GM18861 (cell line): ENCODE measurements at regions not wholly inside any gene's neighbourhood (a gene's known extent, or its start where the extent isn't known, plus 50 kb on each side); places are given as distances from the start of the nearest gene placed in this dataset.
"Not testable (repeated sequence)": the region's sequence is repeated elsewhere in the genome, so short reads cannot be mapped to it uniquely, and the experiment has no call there.

Experiments
- ATAC-seq: cut with Tn5 transposase; IDR thresholded peaks from one replicate; pipeline ENCODE4 v1.9.1; 2021; ENCODE audit not compliant: unreplicated experiment

- not testable (repeated sequence) for ATAC-seq
These were observed 94.6 kb upstream of the ABCA1 start for GRCh38 chr9:105022545-105022944.

GRCh38 chr9:105023788-105024187, 95.8 kb upstream of the ABCA1 start:
- ATAC-seq = no peak

- ATAC-seq = no peak
These were observed 96.6 kb upstream of the ABCA1 start for GRCh38 chr9:105024529-105024928.

GRCh38 chr9:105026451-105026850, 98.5 kb upstream of the ABCA1 start:
- no peak for ATAC-seq

- ATAC-seq = no peak
These were observed 99.1 kb upstream of the ABCA1 start for GRCh38 chr9:105027084-105027483.

GRCh38 chr9:105030285-105030684, 102.3 kb upstream of the ABCA1 start:
- ATAC-seq = no peak

GRCh38 chr9:105037139-105037538, 109.2 kb upstream of the ABCA1 start:
- ATAC-seq = no peak

GRCh38 chr9:105038051-105038450, 110.1 kb upstream of the ABCA1 start:
- ATAC-seq = no peak

GRCh38 chr9:105039175-105039799, 111.3 kb upstream of the ABCA1 start:
- no peak for ATAC-seq

GRCh38 chr9:105043370-105043936, 115.5 kb upstream of the ABCA1 start:
- no peak for ATAC-seq

GRCh38 chr9:105044518-105044917, 116.6 kb upstream of the ABCA1 start:
- ATAC-seq = no peak

- no peak for ATAC-seq
These were observed 119.2 kb upstream of the ABCA1 start for GRCh38 chr9:105046907-105047741.

- no peak for ATAC-seq
These were observed 119.7 kb upstream of the ABCA1 start for GRCh38 chr9:105047742-105048041.

GRCh38 chr9:105048331-105048730, 120.4 kb upstream of the ABCA1 start:
- no peak for ATAC-seq

GRCh38 chr9:105050296-105050695, 122.3 kb upstream of the ABCA1 start:
- ATAC-seq = no peak

GRCh38 chr9:105051897-105052296, 123.9 kb upstream of the ABCA1 start:
- ATAC-seq = no peak

GRCh38 chr9:105052346-105052745, 124.4 kb upstream of the ABCA1 start:
- no peak for ATAC-seq

GRCh38 chr9:105053209-105053652, 125.3 kb upstream of the ABCA1 start:
- peak; percentile 78 for ATAC-seq

GRCh38 chr9:105054491-105054890, 126.5 kb upstream of the ABCA1 start:
- ATAC-seq = no peak

GRCh38 chr9:105055917-105056316, 128.0 kb upstream of the ABCA1 start:
- ATAC-seq = no peak

GRCh38 chr9:105057551-105057950, 129.6 kb upstream of the ABCA1 start:
- ATAC-seq = no peak

GRCh38 chr9:105059252-105059651, 131.3 kb upstream of the ABCA1 start:
- ATAC-seq = no peak
